Activated T-cell treated with anti-CD3 and anti-CD28 coated beads for 1 hour (primary cell): ENCODE measurements at regions not wholly inside any gene's neighbourhood (a gene's known extent, or its start where the extent isn't known, plus 50 kb on each side); places are given as distances from the start of the nearest gene placed in this dataset.
"Not testable (repeated sequence)": the region's sequence is repeated elsewhere in the genome, so short reads cannot be mapped to it uniquely, and the experiment has no call there.

Experiments
- DNase-seq: peaks from one replicate; pipeline ENCODE4 v3.0.0-alpha.2; 2020; ENCODE audit warnings: low read depth

DNA sequence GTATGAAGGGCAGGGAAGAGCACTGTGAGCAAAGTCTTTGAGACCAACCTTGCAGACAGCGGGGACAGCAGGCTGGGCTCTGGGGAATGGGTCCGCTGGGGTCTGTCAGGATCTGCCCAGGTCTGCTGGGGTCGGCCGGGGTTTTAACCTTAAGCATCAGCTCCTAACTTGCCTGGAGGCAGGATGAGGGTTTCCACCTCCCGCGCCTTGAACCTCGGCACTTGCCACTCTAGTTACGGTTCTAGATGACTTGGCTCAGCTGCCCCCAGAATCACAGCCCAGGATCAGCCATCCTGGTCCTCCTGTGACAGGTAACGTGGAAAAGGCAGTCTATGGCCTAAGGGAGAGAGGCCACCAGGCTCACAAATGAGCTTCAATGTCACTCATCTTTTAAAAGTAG is 50.4 kb upstream of the CACUL1 start:
- no peak for DNase-seq

- no peak for DNase-seq
These were observed 52.9 kb upstream of the CACUL1 start for GRCh38 chr10:118807512-118808305.

GRCh38 chr10:118808601-118809356 is 54.0 kb upstream of the CACUL1 start:
- DNase-seq: no peak

DNA sequence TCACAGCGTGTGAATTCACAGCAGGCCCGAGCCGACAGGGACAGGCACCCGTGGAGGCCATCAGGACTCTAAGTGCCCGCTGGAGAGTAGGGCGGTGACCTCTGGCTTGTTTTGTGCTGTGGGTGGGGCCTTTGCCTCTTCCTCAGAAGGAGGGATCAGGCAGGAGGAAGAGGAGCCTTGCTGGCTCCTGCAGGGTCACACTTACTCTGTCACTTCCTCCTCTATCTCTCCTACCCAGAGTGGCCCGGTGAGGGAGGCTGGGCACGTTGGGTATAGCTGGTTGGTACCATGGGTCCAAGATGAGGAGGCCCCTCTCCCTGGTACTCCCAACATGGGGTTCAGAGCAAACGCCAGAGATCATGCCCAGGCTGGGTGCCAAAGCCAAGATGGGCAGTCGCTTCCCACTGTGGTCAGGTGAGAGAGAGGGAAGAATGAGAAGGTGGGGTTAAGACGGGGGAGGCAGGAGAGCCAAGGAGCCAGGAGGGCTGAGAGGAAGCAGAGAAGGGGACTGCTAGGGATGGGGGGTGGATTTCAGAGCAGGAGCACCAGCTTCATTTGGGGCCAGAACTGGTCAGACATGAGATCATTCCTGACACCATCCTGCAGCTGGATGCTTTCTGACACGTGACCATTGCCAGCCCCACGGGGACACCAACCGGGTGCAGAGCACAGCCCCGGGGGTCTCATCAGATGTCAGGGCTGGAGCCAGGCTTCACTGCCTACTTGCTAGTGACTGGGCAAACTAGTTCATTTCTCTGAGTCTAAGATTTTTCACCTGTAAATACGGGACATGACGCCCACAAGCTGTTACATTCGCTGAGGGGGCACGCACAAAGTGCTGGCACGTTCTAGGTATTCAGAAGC is 54.8 kb upstream of the CACUL1 start:
- no peak for DNase-seq

DNA sequence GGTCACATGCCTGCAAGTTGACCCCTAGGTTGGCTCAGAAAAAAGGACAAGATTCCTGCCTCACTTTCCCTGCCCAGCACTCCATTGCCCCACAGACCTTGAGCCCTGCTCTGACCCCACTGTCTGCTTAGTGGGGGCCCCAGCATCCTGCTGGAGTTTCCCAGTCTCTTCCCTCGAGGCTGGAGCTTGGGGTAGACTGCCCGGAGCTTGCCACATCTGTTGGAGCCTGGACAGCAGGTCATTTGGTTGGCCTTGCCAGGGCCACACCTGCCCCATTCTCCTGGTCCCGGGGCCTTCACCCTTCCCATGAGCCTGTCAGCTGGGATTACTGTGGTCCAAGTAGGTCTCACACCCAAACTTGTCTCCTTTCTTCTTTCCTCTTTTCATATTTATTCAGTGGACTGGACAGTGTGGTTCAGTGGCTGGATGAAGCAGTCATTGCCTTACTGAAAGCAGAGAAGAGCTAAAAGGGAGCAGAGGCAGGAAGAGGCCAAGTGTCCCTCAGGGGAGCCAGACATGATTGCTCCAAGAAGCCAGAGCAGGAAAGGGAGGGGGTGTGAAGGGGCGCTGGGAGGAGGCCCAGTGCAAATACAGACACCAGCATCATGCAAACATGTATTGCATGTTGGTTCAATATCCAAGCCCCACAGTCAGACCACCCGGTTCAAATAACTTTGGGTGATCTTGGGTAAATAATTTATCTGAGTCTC is 56.2 kb upstream of the CACUL1 start:
- DNase-seq: no peak

- no peak for DNase-seq
These were observed 57.1 kb upstream of the CACUL1 start for GRCh38 chr10:118811675-118812392.

DNA sequence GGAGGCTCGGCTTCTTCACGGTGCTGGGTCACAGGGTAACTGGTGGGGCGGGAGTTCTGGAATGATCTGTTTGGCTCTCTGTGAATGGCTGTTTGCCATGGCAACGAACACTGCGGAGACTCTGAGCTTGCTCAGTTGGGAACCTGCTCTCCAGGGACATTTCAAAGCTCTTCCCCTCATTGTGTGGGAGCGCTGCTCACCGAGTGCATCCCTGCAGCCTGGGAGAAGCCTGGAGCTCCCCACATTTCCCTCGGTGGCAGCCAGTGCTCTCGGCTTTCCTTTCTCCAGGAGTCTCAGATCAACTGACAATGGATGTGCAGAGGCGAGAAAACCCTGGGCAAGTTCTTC is 57.6 kb upstream of the CACUL1 start:
- DNase-seq: no peak

- not testable (repeated sequence) for DNase-seq
These were observed 58.2 kb upstream of the CACUL1 start for GRCh38 chr10:118813001-118813400.

GRCh38 chr10:118816471-118817168 is 61.9 kb upstream of the CACUL1 start:
- DNase-seq: no peak

- DNase-seq: no peak
These were observed 62.7 kb upstream of the CACUL1 start for GRCh38 chr10:118817328-118818068.

DNA sequence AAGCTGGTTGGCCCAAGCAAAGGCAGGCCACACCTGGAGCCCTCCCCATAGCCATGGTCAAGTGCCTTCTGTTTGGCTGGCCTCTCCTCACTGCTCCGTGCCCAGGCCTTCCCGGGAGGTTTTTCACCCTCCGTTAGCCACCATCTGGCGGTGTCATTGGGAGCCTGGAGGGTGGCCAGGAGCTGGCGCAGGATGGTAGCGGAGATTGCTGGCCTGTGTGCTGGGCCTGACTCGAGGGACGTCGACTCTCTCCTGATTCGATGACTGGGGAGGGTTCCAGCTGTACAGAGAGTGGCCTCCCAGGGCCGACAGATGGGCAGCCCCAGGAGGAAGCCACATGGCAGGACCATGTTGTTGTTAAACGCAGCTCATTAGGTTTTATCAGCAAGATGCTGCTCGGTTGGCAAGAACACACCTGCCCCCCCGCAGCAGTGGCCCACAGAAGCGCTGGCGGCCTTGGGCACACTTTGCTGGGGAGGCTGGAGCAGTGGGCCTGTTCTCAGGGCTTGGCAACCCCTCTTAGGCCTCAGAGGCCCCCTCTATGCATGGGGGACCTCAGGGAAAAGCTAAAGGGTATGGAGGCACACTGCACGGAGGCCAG is 64.0 kb upstream of the CACUL1 start:
- DNase-seq: no peak

GRCh38 chr10:118820326-118821116 is 65.8 kb upstream of the CACUL1 start:
- no peak for DNase-seq

DNA sequence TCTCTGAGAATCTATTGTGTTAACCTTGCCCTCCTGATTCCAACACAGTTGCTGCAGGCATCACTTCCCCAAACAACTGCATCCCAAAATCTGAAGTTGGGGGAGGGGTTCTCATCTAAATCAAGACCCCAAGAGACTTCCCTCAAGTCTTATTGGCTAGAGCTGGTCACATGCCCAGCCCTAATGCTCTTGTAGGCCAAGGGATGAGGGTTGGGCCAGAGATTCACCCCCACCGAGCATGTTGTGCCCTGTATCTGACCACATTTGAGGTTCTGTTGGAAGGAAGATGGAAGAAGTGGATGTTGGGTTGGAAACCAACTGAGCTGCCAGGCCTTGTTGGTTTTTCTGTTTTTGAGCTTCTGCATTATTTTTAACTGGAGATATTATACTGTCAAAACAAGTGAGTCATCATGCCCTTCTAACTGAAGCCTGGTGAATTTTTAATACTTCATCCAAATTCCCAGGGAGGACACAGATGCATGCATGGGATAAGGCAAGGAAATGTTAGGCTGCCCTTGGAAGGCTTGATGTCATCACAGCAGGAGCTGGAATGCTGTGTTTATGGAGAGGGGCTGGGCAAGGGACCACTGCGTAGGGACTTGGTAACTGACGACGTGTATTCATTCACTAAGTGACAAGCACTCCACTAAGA is 68.6 kb upstream of the CACUL1 start:
- DNase-seq: no peak

GRCh38 chr10:118827053-118827452 is 72.3 kb upstream of the CACUL1 start:
- no peak for DNase-seq

- DNase-seq: no peak
These were observed 72.8 kb upstream of the CACUL1 start for GRCh38 chr10:118827466-118828155.

DNA sequence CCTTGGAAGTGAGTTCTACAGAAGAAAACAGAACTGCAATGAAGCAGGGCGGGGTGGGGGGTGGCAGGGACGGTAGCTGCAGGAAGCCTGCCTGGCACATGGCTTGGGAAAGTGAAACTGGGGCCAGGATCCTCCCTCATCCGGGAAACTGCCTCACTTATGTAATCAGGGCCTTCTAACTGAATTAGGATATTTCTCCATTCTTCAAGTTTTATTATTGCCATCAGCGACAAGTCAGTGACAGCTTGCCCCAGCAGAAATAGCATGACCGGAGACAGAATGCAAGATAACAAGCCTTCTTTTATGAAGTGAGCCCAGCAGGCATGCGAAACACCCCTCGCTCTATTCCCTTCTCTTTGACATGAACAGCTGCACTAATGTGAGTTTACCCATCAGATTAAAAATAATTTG is 77.5 kb upstream of the CACUL1 start:
- DNase-seq: no peak

- DNase-seq: not testable (repeated sequence)
These were observed 79.6 kb upstream of the CACUL1 start for GRCh38 chr10:118834370-118834769.
